ENCODE measurements at regions not wholly inside any gene's neighbourhood (a gene's known extent, or its start where the extent isn't known, plus 50 kb on each side); places are given as distances from the start of the nearest gene placed in this dataset.

DNA sequence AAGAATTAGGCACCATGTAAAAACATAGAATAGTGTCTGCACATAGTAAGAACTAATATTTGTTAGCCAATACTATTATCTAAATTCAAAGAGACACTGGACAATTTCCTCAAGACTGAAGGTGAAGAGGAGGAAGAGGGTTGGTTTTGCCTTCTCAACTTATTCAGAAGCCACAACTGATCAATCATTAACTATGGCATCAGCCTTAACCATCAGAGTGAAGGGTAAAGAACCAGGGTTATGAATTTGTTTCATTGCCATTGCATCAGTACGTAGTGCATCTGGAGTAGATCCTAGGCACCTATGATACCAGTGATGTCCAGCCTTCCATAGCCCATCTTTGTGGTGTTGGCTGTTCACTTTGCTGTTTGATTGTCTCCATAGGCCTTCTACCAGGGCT is 421.7 kb upstream of the DEPDC1 start:
- no peak for TF ChIP-seq EP300 (IDR thresholded peaks at IDR 0.05)
- no peak for TF ChIP-seq CTCF (IDR thresholded peaks at IDR 0.05)
- TF ChIP-seq POLR2A (IDR thresholded peaks at IDR 0.05), result no peak
